Lower leg skin (tissue), 3 donors: ENCODE measurements at regions not wholly inside any gene's neighbourhood (a gene's known extent, or its start where the extent isn't known, plus 50 kb on each side); places are given as distances from the start of the nearest gene placed in this dataset.

Source experiments
- CTCF ChIP-seq, 3 donors: fragments of 450-650 bp; IDR thresholded peaks; one replicate each; pipeline ENCODE4 v1.5.1; 2016; ENCODE audit warnings: antibody characterized with exemption in 3 of 3, mild to moderate bottlenecking in 3 of 3, moderate library complexity in 2 of 3
- POLR2A ChIP-seq, 2 donors: fragments of 450-650 bp; IDR thresholded peaks; one replicate each; pipeline ENCODE4 v1.6.1; 2016 to 2017; ENCODE audit warnings: antibody characterized with exemption in 2 of 2, mild to moderate bottlenecking in 1 of 2, moderate library complexity in 1 of 2

GRCh38 chr1:218699421-218699820, 354.3 kb downstream of the TGFB2 start:
- no peak for TF ChIP-seq CTCF (IDR thresholded peaks at IDR 0.05)
- no peak for TF ChIP-seq POLR2A (IDR thresholded peaks at IDR 0.05)
